Lower lobe of right lung (tissue), 2 donors: ENCODE measurements at regions not wholly inside any gene's neighbourhood (a gene's known extent, or its start where the extent isn't known, plus 50 kb on each side); places are given as distances from the start of the nearest gene placed in this dataset.

Experiments
- ATAC-seq, 2 donors: fragments of 200-7000 bp; cut with Tn5 transposase; one replicate each; pipeline ENCODE4 v1.9.1; 2020 to 2022; ENCODE audit warnings: mild to moderate bottlenecking in 2 of 2, moderate library complexity in 2 of 2
- DNase-seq: peaks from one replicate; pipeline ENCODE4 v3.0.0-alpha.2; 2020
- H3K27ac ChIP-seq: fragments of 200-600 bp; one replicate; pipeline ENCODE4 v1.8.0; 2022
- H3K27me3 ChIP-seq: fragments of 200-600 bp; one replicate; pipeline ENCODE4 v1.8.0; 2022; ENCODE audit warnings: low read depth
- H3K36me3 ChIP-seq: fragments of 200-600 bp; one replicate; pipeline ENCODE4 v1.8.0; 2022; ENCODE audit warnings: mild to moderate bottlenecking
- H3K4me1 ChIP-seq: fragments of 200-600 bp; one replicate; pipeline ENCODE4 v1.8.0; 2022
- H3K4me3 ChIP-seq: fragments of 200-600 bp; one replicate; pipeline ENCODE4 v1.8.0; 2022; ENCODE audit warnings: mild to moderate bottlenecking
- H3K9me3 ChIP-seq: fragments of 200-600 bp; one replicate; pipeline ENCODE4 v1.8.0; 2022
- intact Hi-C: fragments of 100-400 bp; cut with DNase I; formaldehyde crosslinking; loops from one replicate; pipeline ENCODE4 v1.11.0; 2022
- TF ChIP-seq, protein P1 (sequence below): fragments of 200-600 bp; IDR thresholded peaks from one replicate; pipeline ENCODE4 v1.8.0; 2022; ENCODE audit warnings: antibody characterized with exemption, mild to moderate bottlenecking
- donor health status: DM: no; HTN: yes; CAD: no; lungs with severe emphysema.

DNA sequence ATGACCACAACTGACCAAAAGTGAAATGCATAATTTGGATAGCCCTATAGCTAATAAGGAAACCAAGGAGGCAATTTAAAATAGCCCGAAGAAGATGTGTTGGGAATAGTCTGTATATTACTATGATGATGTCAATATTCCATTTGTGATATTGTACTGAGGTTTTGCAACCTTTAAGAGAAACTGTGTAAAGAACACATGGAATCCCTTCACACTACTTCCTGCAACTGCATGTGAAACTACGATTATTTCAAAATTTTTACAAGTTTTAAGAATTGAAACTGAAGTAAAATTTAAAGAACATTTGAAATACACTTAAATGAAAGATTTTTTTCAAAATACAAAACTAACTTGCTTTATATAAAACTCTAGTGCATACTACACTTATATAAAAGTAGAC is 504.3 kb upstream of the ID2 start:
- Histone ChIP-seq H3K27me3 (no peaks in the 10 kb centered on the region), H3K4me3 (no peak overlapping the region), H3K9me3 (no peaks in the 10 kb centered on the region), H3K27ac (peak overlapping the region; percentile 65), H3K36me3 (no peaks in the 10 kb centered on the region), H3K4me1 (no peaks in the 10 kb centered on the region)
- TF ChIP-seq, protein P1, sequence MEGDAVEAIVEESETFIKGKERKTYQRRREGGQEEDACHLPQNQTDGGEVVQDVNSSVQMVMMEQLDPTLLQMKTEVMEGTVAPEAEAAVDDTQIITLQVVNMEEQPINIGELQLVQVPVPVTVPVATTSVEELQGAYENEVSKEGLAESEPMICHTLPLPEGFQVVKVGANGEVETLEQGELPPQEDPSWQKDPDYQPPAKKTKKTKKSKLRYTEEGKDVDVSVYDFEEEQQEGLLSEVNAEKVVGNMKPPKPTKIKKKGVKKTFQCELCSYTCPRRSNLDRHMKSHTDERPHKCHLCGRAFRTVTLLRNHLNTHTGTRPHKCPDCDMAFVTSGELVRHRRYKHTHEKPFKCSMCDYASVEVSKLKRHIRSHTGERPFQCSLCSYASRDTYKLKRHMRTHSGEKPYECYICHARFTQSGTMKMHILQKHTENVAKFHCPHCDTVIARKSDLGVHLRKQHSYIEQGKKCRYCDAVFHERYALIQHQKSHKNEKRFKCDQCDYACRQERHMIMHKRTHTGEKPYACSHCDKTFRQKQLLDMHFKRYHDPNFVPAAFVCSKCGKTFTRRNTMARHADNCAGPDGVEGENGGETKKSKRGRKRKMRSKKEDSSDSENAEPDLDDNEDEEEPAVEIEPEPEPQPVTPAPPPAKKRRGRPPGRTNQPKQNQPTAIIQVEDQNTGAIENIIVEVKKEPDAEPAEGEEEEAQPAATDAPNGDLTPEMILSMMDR = no peak
- ATAC-seq = peak in 1 of 2 donors; percentile 54
- DNase-seq = no peak
- intact Hi-C loops = no loop called here

DNA sequence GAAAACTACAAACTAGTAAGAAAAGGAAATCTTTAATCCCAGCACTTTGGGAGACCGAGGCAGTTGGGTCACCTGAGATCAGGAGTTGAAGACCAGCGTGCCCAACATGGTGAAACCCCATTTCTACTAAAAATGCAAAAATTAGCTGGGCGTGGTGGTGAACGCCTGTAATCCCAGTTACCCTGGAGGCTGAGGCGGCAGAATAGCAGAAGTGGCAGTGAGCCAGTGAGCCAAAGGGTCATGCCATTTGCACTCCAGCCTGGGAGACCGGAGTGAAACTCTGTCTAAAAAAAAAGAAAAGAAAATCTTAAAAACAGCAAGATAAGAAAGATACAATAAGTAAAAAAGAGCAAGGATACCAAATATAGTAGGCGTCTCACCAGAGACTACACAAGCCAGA is 502.9 kb upstream of the ID2 start:
- Histone ChIP-seq H3K27me3 (no peaks in the 10 kb centered on the region), H3K36me3 (no peaks in the 10 kb centered on the region), H3K27ac (no peak overlapping the region), H3K9me3 (no peaks in the 10 kb centered on the region), H3K4me1 (no peaks in the 10 kb centered on the region), H3K4me3 (no peak overlapping the region)
- TF ChIP-seq, protein P1 = no peak
- intact Hi-C loops = no loop called here
- DNase-seq (no peak), ATAC-seq (no peak)

DNA sequence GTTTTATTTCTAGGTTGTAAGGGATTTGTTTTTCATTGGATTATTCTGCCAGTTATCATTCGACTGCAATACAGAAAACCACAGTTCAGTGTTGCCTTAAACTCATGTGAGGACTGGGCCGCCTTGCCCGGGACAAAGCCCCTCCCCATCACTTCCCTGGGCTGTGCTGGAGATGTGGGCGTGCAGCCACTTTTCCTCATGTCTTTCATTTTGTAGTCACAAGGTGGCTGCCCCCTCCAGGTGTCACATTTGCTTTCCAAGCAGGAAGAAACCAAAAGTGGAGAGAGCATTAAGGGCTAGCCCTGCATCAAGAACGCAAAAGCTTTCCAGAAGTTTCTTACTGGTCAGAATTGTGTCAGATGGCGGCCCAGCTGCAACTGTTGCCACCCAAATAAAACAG is 492.5 kb upstream of the ID2 start:
- H3K36me3 ChIP-seq = no peaks in the 10 kb centered on the region
- ATAC-seq = no peak
- TF ChIP-seq, protein P1 = no peak
- no peak overlapping the region for H3K4me3 ChIP-seq
- H3K4me1 ChIP-seq = peaks cover 9% of the 10 kb centered on the region
- no peaks in the 10 kb centered on the region for H3K9me3 ChIP-seq
- intact Hi-C loops = no loop called here
- DNase-seq = no peak
- no peaks in the 10 kb centered on the region for H3K27me3 ChIP-seq
- H3K27ac ChIP-seq = no peak overlapping the region

DNA sequence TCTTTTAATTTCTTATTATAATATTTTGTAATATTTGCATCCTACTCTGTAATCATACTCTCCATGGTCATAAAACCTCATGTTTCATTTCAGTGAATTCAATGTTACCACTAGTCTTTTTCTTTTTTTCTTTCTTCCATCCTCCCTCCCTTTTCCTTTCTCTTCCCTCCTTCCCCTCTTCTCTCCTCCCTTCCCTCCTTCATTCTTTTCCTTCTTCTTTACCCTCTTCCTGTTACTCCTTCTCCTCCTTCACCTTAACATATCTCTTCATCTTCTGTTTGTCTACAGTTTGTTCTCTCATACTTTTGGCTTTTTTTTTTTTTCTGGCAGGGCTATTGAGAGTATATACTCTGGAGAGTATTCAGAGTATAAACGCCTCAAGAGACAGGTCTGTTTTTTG is 491.6 kb upstream of the ID2 start:
- Histone ChIP-seq H3K4me1 (peaks cover 9% of the 10 kb centered on the region), H3K27me3 (no peaks in the 10 kb centered on the region), H3K27ac (no peak overlapping the region), H3K4me3 (no peak overlapping the region), H3K36me3 (no peaks in the 10 kb centered on the region), H3K9me3 (no peaks in the 10 kb centered on the region)
- ATAC-seq = no peak
- DNase-seq = no peak
- TF ChIP-seq, protein P1 = no peak
- intact Hi-C loops = no loop called here

DNA sequence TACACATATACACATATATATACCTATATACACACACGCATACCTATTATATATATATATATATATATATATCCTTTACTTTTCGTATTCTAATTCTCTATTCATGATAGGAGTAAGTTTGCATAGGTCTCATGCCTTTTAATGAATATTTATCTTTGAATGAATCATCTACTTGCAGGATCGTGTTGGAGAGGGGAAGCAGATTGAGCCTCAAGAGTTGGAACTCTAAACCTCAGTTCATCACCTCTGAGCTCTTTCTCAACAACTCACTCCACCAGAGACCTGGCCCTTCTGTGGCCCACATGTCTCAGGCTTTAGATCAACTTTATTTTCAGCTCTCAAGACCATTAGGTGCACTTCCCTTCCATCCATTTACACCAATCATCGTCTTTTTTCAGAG is 490.4 kb upstream of the ID2 start:
- Histone ChIP-seq H3K9me3 (no peaks in the 10 kb centered on the region), H3K36me3 (no peaks in the 10 kb centered on the region), H3K4me3 (no peak overlapping the region), H3K27ac (no peak overlapping the region), H3K4me1 (peaks cover 9% of the 10 kb centered on the region), H3K27me3 (no peaks in the 10 kb centered on the region)
- intact Hi-C loops = no loop called here
- ATAC-seq = no peak
- TF ChIP-seq, protein P1 = no peak
- no peak for DNase-seq

DNA sequence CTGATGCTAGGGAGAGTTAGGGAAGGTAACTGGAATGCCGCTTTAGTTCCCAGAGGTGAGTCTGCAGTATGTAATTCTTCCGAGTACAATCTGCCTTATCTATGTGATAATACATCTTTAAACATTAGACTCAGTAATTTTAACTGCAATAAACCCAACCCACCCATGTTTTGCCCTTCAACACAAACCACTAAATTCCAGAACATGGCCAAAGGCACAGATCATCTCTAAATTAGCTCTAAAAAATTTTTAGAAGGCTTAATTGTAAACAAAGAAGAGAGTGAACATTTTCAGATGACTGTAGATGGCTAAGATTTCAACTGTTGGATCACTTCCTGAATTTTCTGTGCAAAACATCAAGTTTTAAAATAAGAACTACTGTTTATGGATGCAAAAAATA is 488.7 kb upstream of the ID2 start:
- no peak for ATAC-seq

More for the DNA sequence above, 488.7 kb upstream of the ID2 start:
- Histone ChIP-seq H3K27ac (no peak overlapping the region), H3K36me3 (no peaks in the 10 kb centered on the region), H3K9me3 (no peaks in the 10 kb centered on the region), H3K4me1 (peaks cover 9% of the 10 kb centered on the region), H3K4me3 (no peak overlapping the region), H3K27me3 (no peaks in the 10 kb centered on the region)
- intact Hi-C loops = no loop called here
- TF ChIP-seq, protein P1 = no peak
- no peak for DNase-seq
